ENCODE measurements at regions not wholly inside any gene's neighbourhood (a gene's known extent, or its start where the extent isn't known, plus 50 kb on each side); places are given as distances from the start of the nearest gene placed in this dataset.

GRCh38 chr9:14031810-14032209 is 282.1 kb downstream of the NFIB start:
- no peak overlapping the region for H3K4me3 ChIP-seq (ENCODE audit: low read depth, low read length)

GRCh38 chr9:14031060-14031414 is 282.9 kb downstream of the NFIB start:
- H3K4me3 ChIP-seq (ENCODE audit: low read depth, low read length) = no peak overlapping the region

- H3K4me3 ChIP-seq (ENCODE audit: low read depth, low read length) = no peak overlapping the region
These were observed 283.4 kb downstream of the NFIB start for GRCh38 chr9:14030375-14031059.

- no peak overlapping the region for H3K4me3 ChIP-seq (ENCODE audit: low read depth, low read length)
These were observed 284.1 kb downstream of the NFIB start for GRCh38 chr9:14029806-14030374.

GRCh38 chr9:14027116-14027800 is 286.7 kb downstream of the NFIB start:
- no peak overlapping the region for H3K4me3 ChIP-seq (ENCODE audit: low read depth, low read length)

- H3K4me3 ChIP-seq (ENCODE audit: low read depth, low read length) = no peak overlapping the region
These were observed 288.2 kb downstream of the NFIB start for GRCh38 chr9:14025741-14026140.

GRCh38 chr9:14023285-14023684 is 290.7 kb downstream of the NFIB start:
- H3K4me3 ChIP-seq (ENCODE audit: low read depth, low read length) = no peak overlapping the region

GRCh38 chr9:14021871-14022525 is 291.9 kb downstream of the NFIB start:
- H3K4me3 ChIP-seq (ENCODE audit: low read depth, low read length) = no peak overlapping the region

- H3K4me3 ChIP-seq (ENCODE audit: low read depth, low read length) = no peak overlapping the region
These were observed 295.9 kb downstream of the NFIB start for GRCh38 chr9:14018081-14018480.

GRCh38 chr9:14014744-14015143 is 299.2 kb downstream of the NFIB start:
- H3K4me3 ChIP-seq (ENCODE audit: low read depth, low read length) = no peak overlapping the region

GRCh38 chr9:14014218-14014617 is 299.7 kb downstream of the NFIB start:
- H3K4me3 ChIP-seq (ENCODE audit: low read depth, low read length) = no peak overlapping the region

GRCh38 chr9:14011799-14012560 is 302.0 kb downstream of the NFIB start:
- no peak overlapping the region for H3K4me3 ChIP-seq (ENCODE audit: low read depth, low read length)

GRCh38 chr9:14007190-14007769 is 306.7 kb downstream of the NFIB start:
- H3K4me3 ChIP-seq (ENCODE audit: low read depth, low read length) = no peak overlapping the region

GRCh38 chr9:14006386-14007187 is 307.4 kb downstream of the NFIB start:
- H3K4me3 ChIP-seq (ENCODE audit: low read depth, low read length) = no peak overlapping the region

- H3K4me3 ChIP-seq (ENCODE audit: low read depth, low read length) = no peak overlapping the region
These were observed 309.8 kb downstream of the NFIB start for GRCh38 chr9:14004110-14004509.

- no peak overlapping the region for H3K4me3 ChIP-seq (ENCODE audit: low read depth, low read length)
These were observed 319.7 kb downstream of the NFIB start for GRCh38 chr9:13994240-13994639.

GRCh38 chr9:13993632-13994185 is 320.2 kb downstream of the NFIB start:
- H3K4me3 ChIP-seq (ENCODE audit: low read depth, low read length) = no peak overlapping the region

GRCh38 chr9:13992138-13993088 is 321.5 kb downstream of the NFIB start:
- no peak overlapping the region for H3K4me3 ChIP-seq (ENCODE audit: low read depth, low read length)

GRCh38 chr9:13991395-13991794 is 322.5 kb downstream of the NFIB start:
- no peak overlapping the region for H3K4me3 ChIP-seq (ENCODE audit: low read depth, low read length)

Measured in iPS-11a (cell line).